ENCODE measurements at regions not wholly inside any gene's neighbourhood (a gene's known extent, or its start where the extent isn't known, plus 50 kb on each side); places are given as distances from the start of the nearest gene placed in this dataset.

- no peak for DNase-seq (ENCODE audit: low spot score)
- TF ChIP-seq, protein P1, sequence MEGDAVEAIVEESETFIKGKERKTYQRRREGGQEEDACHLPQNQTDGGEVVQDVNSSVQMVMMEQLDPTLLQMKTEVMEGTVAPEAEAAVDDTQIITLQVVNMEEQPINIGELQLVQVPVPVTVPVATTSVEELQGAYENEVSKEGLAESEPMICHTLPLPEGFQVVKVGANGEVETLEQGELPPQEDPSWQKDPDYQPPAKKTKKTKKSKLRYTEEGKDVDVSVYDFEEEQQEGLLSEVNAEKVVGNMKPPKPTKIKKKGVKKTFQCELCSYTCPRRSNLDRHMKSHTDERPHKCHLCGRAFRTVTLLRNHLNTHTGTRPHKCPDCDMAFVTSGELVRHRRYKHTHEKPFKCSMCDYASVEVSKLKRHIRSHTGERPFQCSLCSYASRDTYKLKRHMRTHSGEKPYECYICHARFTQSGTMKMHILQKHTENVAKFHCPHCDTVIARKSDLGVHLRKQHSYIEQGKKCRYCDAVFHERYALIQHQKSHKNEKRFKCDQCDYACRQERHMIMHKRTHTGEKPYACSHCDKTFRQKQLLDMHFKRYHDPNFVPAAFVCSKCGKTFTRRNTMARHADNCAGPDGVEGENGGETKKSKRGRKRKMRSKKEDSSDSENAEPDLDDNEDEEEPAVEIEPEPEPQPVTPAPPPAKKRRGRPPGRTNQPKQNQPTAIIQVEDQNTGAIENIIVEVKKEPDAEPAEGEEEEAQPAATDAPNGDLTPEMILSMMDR (IDR thresholded peaks at IDR 0.05; ENCODE audit: extremely low read depth, missing control alignments), result no peak
These were observed 53.1 kb upstream of the STK39 start for GRCh38 chr2:168300460-168300859.

GRCh38 chr2:168304024-168304681 is 56.8 kb upstream of the STK39 start:
- no peak for DNase-seq (ENCODE audit: low spot score)
- TF ChIP-seq, protein P1 (IDR thresholded peaks at IDR 0.05; ENCODE audit: extremely low read depth, missing control alignments), result no peak

DNA sequence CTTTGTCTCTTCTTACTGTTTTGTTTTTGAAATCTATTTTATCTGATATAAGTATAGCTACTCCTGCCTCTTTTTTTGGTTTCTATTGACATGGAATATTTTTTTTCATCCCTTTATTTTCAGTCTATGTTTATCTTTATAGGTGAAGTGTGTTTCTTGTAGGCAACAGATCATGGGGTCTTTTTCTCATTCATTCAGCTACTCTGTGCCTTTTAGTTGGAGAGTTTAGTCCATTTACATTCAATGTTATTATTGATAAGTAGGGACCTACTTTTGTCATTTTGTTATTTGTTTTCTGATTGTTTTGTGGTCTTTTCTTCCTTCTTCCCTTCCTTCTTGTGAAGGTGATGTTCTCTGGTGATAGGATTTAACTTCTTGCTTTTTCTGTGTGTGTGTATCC is 60.0 kb upstream of the STK39 start:
- TF ChIP-seq, protein P1 (IDR thresholded peaks at IDR 0.05; ENCODE audit: extremely low read depth, missing control alignments), result no peak
- DNase-seq (ENCODE audit: low spot score), result no peak

DNA sequence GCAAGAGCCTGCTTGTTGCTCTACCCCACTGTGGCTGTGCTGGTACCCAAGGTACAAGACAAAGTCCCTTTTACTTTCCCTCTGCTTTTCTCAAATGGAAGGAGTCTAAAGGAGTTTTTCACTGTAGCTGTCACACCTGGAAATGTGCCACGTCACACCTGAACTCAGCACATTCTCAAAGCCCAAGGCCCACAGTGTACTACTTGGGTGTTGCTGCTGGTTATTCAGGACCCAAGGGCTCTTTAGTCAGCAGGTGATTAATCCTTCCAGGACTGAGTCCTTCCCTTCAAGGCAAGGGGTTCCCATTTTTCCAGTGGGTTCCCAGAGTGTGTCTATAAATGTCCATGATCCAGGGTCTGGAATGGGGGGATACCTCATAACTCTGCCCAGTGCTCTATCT is 63.2 kb upstream of the STK39 start:
- TF ChIP-seq, protein P1 (IDR thresholded peaks at IDR 0.05; ENCODE audit: extremely low read depth, missing control alignments), result no peak
- no peak for DNase-seq (ENCODE audit: low spot score)

- no peak for DNase-seq (ENCODE audit: low spot score)
These were observed 64.0 kb upstream of the STK39 start for GRCh38 chr2:168311261-168311910.

DNA sequence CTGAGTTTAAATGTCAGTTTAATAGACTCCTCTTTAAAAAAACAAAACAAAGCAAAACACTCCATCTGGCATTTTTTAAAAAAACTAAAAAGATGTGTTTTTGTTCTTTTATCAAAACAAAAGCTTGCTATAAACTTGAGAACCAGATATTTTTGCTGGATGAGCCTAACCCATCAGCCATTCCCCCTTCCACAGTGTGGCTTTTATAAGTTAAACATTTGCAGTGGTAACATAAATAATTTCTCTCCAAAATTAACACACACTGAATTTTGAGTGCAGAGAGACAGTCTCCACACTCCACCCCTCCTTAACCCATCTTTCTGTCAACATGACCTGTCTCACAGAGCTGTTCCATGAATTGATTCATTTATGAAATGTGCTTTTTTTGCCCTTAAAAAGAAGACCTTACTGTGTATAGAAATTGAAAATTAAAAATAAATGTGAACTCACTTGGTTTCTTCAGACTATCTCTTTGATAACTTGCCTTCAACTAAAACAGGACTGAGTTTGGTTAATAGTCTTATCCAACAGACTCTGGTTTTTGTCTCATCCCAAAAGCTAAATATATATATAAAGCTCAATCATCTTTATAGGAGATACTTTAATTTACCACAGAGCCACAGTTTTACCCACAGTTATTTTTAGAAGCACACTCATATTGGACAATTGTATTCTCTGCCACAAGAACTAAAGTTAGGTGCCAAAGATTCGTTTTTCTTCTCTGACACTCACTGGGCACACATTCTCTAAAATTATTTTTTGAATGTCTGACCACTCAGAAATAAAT is 64.8 kb upstream of the STK39 start:
- no peak for DNase-seq (ENCODE audit: low spot score)
- TF ChIP-seq, protein P1 (IDR thresholded peaks at IDR 0.05; ENCODE audit: extremely low read depth, missing control alignments), result no peak

More at GRCh38 chr2:168311261-168311910, 64.0 kb upstream of the STK39 start:
- TF ChIP-seq, protein P1 (IDR thresholded peaks at IDR 0.05; ENCODE audit: extremely low read depth, missing control alignments), result no peak

DNA sequence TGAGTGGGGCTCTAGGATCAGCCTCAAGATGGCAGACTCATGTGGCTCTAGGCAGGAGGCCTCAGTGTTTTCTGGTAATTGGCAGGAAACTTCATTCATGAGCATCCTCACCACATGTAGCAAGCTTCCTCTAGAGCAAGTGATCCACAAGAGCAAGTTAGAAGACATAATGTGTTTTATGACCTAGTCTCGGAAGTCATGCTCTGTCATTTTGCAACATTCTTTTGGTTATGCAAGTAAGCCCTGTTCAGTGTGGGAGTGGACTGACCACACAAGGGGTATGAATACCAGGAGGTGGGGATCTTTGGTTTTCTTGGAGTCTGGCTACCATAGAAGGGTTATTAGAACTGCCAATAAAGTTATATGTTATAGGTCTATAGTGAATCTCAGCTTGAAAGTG is 66.8 kb upstream of the STK39 start:
- no peak for DNase-seq (ENCODE audit: low spot score)
- TF ChIP-seq, protein P1 (IDR thresholded peaks at IDR 0.05; ENCODE audit: extremely low read depth, missing control alignments), result no peak
